K562 (cell line): ENCODE measurements at regions not wholly inside any gene's neighbourhood (a gene's known extent, or its start where the extent isn't known, plus 50 kb on each side); places are given as distances from the start of the nearest gene placed in this dataset.
A peak's percentile ranks its signal among the peaks of the same experiment; 100 is the strongest.

Experiments used
- AFF1 ChIP-seq, 2 experiments: fragments of 450-650 bp; IDR thresholded peaks; 2 replicates each; pipeline ENCODE4 v1.6.1; 2018; ENCODE audit warnings: mild to moderate bottlenecking in 2 of 2, low read depth in 1 of 2; ENCODE audit not compliant: partially characterized antibody in 2 of 2
- ARNT ChIP-seq, 2 experiments: fragments of 450-650 bp; IDR thresholded peaks; 2 replicates each; pipeline ENCODE4 v1.6.1; 2016; ENCODE audit warnings: mild to moderate bottlenecking in 1 of 2
- CBX8 ChIP-seq: fragments of 200-600 bp; sonication (generic); IDR thresholded peaks from 2 replicates; pipeline ENCODE4 v1.6.1; 2012; ENCODE audit warnings: borderline replicate concordance, mixed run types, low read depth, mild to moderate bottlenecking, moderate library complexity, mixed read lengths, low read length, control low read depth, inconsistent platforms; ENCODE audit not compliant: poor library complexity, severe bottlenecking; ENCODE audit errors: extremely low read depth
- CCAR2 ChIP-seq: fragments of 200-400 bp; formaldehyde crosslinking; IDR thresholded peaks from 2 replicates; pipeline ENCODE4 v1.6.1; 2017; ENCODE audit warnings: mild to moderate bottlenecking, low read depth, low read length
- CREB1 ChIP-seq, 2 experiments: sonication (generic) in 1 of 2; formaldehyde crosslinking in 1 of 2; IDR thresholded peaks; 2 replicates each; pipeline versions ENCODE4 v1.6.1 to v1.8.0; 2012 to 2022; ENCODE audit warnings: inconsistent platforms in 1 of 2, mild to moderate bottlenecking in 1 of 2, missing genetic modification reagents in 1 of 2, moderate library complexity in 1 of 2
- CREM ChIP-seq: IDR thresholded peaks from 2 replicates; pipeline ENCODE4 v1.6.1; 2014; ENCODE audit warnings: antibody characterized with exemption, low read depth
- EGR1 ChIP-seq: fragments of 450-650 bp; conservative IDR thresholded peaks from 2 replicates; pipeline ENCODE4 v1.6.1; 2017; ENCODE audit warnings: mild to moderate bottlenecking
- ETS2 ChIP-seq: IDR thresholded peaks from 2 replicates; pipeline ENCODE4 v1.6.1; 2016; ENCODE audit warnings: borderline replicate concordance, missing genetic modification characterization, mild to moderate bottlenecking, moderate library complexity, missing compliant biosample characterization; ENCODE audit not compliant: poor library complexity, severe bottlenecking
- GTF2A2 ChIP-seq: IDR thresholded peaks from 2 replicates; pipeline ENCODE4 v1.6.1; 2016; ENCODE audit warnings: mild to moderate bottlenecking, missing genetic modification characterization, missing compliant biosample characterization
- PHF21A ChIP-seq: fragments of 450-650 bp; IDR thresholded peaks from 2 replicates; pipeline ENCODE4 v1.6.1; 2017; ENCODE audit warnings: low read depth, borderline replicate concordance
- POLR2G ChIP-seq: fragments of 200-400 bp; formaldehyde crosslinking; IDR thresholded peaks from 2 replicates; pipeline ENCODE4 v1.6.1; 2017; ENCODE audit warnings: low read depth, mild to moderate bottlenecking, antibody characterized with exemption, low read length, moderate library complexity
- SMARCB1 ChIP-seq: IDR thresholded peaks from 2 replicates; pipeline ENCODE4 v1.6.1; 2011; ENCODE audit warnings: improper control_type of control experiment, low read depth; ENCODE audit not compliant: insufficient read length
- STAG1 ChIP-seq: sonication (generic); formaldehyde crosslinking; IDR thresholded peaks from 2 replicates; pipeline ENCODE4 v1.5.0; 2020; ENCODE audit warnings: missing genetic modification reagents, borderline replicate concordance
- TFAP4 ChIP-seq: sonication (generic); formaldehyde crosslinking; IDR thresholded peaks from 2 replicates; pipeline ENCODE4 v1.8.0; 2022; ENCODE audit warnings: missing genetic modification reagents, mild to moderate bottlenecking, moderate library complexity, borderline replicate concordance
- THRB ChIP-seq: fragments of 450-650 bp; formaldehyde crosslinking; conservative IDR thresholded peaks from 2 replicates; pipeline ENCODE4 v1.4.0; 2022; ENCODE audit warnings: mild to moderate bottlenecking, missing genetic modification characterization
- ZNF12 ChIP-seq: sonication (generic); formaldehyde crosslinking; IDR thresholded peaks from 2 replicates; pipeline ENCODE4 v1.4.0; 2020; ENCODE audit warnings: mild to moderate bottlenecking, missing genetic modification reagents
- ZNF232 ChIP-seq: sonication (generic); formaldehyde crosslinking; IDR thresholded peaks from 2 replicates; pipeline ENCODE4 v1.8.0; 2022; ENCODE audit warnings: mild to moderate bottlenecking, missing genetic modification reagents
- ZNF740 ChIP-seq, 3 experiments: fragments of 200-800 bp in 1 of 3; sonication (Bioruptor generic) in 1 of 3; sonication (generic) in 1 of 3; formaldehyde crosslinking in 1 of 3; IDR thresholded peaks; 2 replicates each; pipeline versions ENCODE4 v1.6.1 to v1.8.0; 2016 to 2022; ENCODE audit warnings: mild to moderate bottlenecking in 2 of 3, missing compliant biosample characterization in 2 of 3, missing genetic modification characterization in 2 of 3, missing genetic modification reagents in 1 of 3

- no peak for TF ChIP-seq CBX8
- no peak for TF ChIP-seq CCAR2
- TF ChIP-seq ZNF740 (CRISPR knock-in tag; IDR thresholded peaks at IDR 0.05) = peak; percentile 90
- peak in 1 of 2 experiments; percentile 78; a peak in 2 of 4 replicates for TF ChIP-seq ZNF740 (tag; IDR thresholded peaks at IDR 0.05)
- TF ChIP-seq ETS2 (tag) = no peak
- TF ChIP-seq EGR1 = no peak
- no peak for TF ChIP-seq ZNF12
- peak; percentile 33 for TF ChIP-seq POLR2G
- TF ChIP-seq ZNF232 = no peak
- TF ChIP-seq STAG1 (CRISPR knock-in tag) = peak; percentile 60; the same call in 1 of the 2 replicates
- TF ChIP-seq ARNT (IDR thresholded peaks at IDR 0.05) = no peak
- TF ChIP-seq CREB1 (IDR thresholded peaks at IDR 0.05) = no peak
- 0 out of 2 replicates have a peak, but pooled peaks have one; percentile 25 for TF ChIP-seq CREB1 (CRISPR knock-in tag; IDR thresholded peaks at IDR 0.05)
- no peak for TF ChIP-seq GTF2A2 (tag)
- no peak for TF ChIP-seq AFF1 (IDR thresholded peaks at IDR 0.05; ENCODE audit: low read depth in 1 of 2, partially characterized antibody in 2 of 2)
- TF ChIP-seq PHF21A = 0 out of 2 replicates have a peak, but pooled peaks have one; percentile 16
- TF ChIP-seq SMARCB1 = no peak
- no peak for TF ChIP-seq THRB (CRISPR knock-in tag)
- TF ChIP-seq CREM = peak; percentile 64
- peak; percentile 10; the same call in 1 of the 2 replicates for TF ChIP-seq TFAP4 (CRISPR knock-in tag)
Observed at GRCh38 chr7:66557214-66558200, 71.2 kb upstream of the KCTD7 start (continued).
